GM18519 (cell line): ENCODE measurements at regions not wholly inside any gene's neighbourhood (a gene's known extent, or its start where the extent isn't known, plus 50 kb on each side); places are given as distances from the start of the nearest gene placed in this dataset.
"Not testable (repeated sequence)": the region's sequence is repeated elsewhere in the genome, so short reads cannot be mapped to it uniquely, and the experiment has no call there.

Experiments used
- ATAC-seq: cut with Tn5 transposase; IDR thresholded peaks from one replicate; pipeline ENCODE4 v1.9.1; 2021; ENCODE audit warnings: mild to moderate bottlenecking, moderate library complexity; ENCODE audit not compliant: unreplicated experiment, low FRiP score

- no peak for ATAC-seq
Measured at GRCh38 chr5:60519372-60519771, 180.6 kb downstream of the DEPDC1B start.

DNA sequence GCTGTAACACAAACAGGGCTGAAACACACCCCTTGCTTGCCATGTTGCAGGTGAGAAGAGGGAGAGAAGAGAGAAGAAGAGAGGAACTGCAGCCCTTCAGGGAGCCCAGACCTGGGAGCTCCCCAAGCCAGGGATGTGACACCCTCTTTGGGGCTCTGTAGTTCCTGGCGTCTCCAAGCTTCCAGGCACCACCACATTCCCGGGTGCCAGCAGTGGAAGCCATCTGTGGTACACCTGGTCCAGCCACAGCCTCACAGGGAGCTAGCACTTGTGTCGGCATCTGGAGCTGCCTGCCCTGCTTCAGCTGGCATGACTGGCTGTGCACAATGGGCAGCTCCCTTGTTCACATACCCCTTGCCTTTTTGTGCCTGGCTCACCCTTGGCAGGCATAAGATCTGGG is 182.1 kb downstream of the DEPDC1B start:
- ATAC-seq, result no peak

- ATAC-seq, result no peak
Measured at GRCh38 chr5:60517094-60517694, 182.8 kb downstream of the DEPDC1B start.

GRCh38 chr5:60516688-60517087 is 183.3 kb downstream of the DEPDC1B start:
- ATAC-seq, result no peak

DNA sequence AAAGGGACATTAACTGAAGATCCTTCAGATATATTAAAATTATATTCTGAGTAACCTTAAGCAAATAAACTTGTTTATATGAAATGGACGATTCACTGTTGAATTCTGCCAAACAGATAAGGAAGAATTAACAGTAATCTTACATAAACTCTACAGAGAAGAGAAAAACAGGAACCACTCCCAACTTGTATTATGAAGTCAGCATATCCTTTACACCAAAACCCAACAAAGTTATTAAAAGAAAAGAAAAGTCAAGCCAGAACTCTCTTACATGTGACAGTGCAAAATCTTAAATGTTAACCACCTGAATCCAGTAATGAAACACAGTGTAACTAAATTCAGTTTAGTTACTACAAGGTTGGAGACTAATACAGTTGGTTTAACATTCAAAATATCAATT is 185.8 kb downstream of the DEPDC1B start:
- peak; percentile 44 for ATAC-seq

DNA sequence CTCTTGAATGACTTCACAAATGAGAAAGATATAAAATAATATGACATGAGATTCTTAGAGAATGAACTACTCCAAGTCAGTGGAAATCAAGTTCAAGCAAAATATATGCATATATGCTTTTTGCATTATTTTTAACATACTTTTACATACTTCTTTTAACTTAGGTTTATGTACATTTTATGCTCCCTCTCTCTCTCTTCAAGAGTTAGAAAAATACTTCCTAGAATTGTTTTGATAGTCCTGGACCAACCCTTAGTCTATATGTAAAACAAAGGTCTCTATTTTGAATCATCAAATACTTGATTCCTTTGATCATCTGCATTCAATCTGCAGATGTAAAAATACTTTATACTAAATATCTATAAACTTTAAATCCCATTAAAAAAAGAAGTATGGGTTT is 187.8 kb downstream of the DEPDC1B start:
- ATAC-seq, result no peak

DNA sequence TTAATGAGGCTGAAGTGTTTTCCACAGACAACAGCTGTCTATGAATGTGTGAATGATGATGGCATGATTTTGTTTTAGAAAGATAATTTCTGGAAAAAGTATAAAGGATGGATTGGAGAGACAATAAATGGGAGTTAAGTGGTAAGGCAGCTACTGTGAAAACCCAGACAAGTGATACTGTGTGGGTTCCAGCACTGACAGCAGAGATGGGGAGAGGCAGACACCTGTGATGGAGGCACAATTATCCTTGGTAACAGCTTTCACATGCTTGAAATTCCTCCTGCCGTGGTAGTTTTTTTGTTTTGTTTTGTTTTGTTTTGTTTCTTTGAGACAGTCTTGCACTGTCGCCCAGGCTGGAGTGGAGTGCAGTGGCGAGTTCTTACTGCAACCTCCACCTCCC is 189.3 kb downstream of the DEPDC1B start:
- ATAC-seq, result no peak

DNA sequence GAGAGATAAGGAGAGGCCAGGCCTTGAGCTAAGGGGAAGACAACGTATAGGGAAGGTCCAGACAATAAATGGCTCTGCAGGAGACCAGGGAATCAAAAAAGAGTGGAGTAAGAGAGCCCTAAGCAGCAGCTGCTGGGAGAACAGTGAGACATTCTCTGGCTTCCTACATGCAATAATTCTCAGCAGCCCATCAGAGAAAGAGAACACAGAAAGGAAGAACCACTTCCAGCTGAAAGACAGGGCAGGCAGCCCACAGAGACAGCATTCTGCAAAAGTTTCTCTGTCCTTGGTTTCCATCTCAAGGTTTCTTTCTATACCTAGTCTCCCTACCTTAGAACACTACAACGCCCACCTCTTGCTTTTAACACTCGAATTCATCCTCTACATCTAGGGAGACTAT is 189.9 kb downstream of the DEPDC1B start:
- no peak for ATAC-seq

DNA sequence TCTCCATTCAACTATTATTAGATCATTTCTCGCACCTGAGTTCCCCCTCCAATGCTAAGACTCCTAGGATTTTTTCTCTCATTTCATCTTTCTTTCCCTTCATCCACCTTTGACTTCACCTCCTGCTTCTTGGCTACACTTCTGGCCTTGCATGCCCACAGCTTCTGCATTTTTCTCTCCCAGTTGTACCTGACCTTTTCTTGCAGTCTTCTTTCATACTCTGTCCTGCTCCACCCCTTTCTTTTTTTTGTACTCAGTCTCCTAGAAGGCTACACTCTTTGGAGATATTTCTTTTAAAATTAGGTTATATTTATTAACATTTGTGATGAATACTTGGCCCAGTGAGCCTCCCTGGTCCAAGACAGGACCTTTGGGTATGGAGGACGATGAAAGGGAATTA is 190.4 kb downstream of the DEPDC1B start:
- ATAC-seq, result no peak

DNA sequence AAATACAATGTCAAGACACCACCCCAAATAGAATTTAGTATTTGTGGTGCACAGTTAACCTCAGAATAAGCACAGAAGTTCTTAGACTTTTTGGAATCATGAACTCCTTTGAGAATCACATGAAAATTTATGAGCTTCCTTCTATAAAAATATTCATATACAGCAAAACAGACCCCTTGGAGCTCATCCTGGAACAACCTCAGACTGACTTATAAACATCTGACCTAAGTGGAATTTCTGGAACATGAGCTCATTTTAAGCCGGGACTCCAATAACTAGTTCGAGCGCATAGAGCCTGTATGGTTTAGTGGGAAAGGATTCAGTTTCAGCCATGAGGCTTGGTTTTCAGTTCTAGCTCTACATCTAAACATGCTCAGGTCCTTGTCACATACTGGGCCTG is 192.3 kb downstream of the DEPDC1B start:
- no peak for ATAC-seq

DNA sequence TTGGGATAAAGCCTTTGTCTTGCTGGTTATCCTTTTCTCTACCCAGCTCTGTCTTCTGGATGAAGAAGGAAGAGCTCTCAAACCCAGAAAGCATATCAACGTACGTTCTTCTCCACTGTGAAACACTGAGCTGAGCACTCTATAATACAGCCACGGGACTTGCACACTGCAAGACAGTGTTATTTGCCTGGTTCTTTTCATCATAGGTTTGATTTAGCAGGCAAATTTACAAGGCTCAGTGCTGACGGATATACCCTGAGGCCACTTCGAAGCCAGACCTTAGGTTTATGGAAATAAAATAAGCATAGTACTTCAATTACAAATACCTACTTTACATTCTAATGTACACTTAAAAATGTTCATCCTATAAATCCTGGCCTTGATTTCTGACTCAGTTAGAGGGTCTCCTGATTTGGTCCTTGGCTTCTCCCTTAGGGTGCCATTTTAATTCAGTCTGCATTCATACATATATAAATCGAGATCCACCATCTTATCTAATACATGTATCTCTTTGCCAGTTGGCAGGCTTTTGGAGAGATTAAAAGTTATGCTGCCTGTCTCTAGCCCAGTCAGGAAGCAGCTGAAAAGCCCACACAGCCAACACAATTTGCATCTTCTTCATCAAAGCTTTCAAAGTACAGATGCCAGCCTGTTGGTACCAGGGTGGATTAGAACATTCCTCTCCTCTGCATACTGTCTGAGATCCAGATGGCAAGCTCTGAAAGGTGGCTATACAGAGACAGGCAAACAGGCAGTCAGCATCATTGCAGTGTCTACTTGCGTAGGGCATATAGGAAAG is 194.4 kb downstream of the DEPDC1B start:
- ATAC-seq, result no peak

GRCh38 chr5:60504342-60504741 is 195.6 kb downstream of the DEPDC1B start:
- ATAC-seq, result peak; percentile 77

GRCh38 chr5:60503771-60504170 is 196.2 kb downstream of the DEPDC1B start:
- peak; percentile 81 for ATAC-seq

DNA sequence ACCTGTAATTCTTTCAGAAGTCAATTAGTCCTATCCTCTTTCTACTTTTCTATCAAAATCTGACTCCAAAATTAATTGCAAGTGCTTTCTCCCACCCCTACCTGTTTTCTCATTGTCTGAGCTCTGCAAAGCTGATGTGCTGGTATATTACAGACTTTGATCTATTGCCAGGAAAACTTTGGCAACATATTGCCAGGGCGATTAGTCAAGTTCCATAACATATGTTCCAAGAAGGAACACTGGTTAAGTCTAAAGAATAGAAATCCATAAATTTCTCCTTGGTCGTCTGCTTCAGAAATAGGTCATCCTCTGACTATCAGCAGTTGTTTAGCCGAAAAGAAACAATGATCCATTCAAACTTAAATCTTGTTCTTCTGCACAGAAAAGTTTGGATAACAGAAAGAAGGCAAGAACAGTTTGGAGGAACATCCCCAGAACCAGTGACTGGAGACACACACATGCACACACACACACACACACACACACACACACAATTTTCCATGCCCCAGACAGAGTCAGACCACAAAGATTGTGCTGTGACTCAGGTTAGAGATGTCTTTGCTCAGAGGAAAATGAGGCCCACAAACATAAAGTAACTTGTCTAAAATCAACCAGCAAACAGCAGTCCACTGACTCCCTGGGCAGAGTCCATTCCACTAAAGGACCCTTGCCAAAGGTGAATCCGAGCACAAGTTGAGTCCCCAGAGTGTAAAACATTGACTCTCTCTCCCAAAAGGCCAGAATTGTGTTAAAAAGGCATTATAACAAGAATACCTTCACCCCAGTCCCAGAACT is 202.1 kb downstream of the DEPDC1B start:
- ATAC-seq, result no peak

DNA sequence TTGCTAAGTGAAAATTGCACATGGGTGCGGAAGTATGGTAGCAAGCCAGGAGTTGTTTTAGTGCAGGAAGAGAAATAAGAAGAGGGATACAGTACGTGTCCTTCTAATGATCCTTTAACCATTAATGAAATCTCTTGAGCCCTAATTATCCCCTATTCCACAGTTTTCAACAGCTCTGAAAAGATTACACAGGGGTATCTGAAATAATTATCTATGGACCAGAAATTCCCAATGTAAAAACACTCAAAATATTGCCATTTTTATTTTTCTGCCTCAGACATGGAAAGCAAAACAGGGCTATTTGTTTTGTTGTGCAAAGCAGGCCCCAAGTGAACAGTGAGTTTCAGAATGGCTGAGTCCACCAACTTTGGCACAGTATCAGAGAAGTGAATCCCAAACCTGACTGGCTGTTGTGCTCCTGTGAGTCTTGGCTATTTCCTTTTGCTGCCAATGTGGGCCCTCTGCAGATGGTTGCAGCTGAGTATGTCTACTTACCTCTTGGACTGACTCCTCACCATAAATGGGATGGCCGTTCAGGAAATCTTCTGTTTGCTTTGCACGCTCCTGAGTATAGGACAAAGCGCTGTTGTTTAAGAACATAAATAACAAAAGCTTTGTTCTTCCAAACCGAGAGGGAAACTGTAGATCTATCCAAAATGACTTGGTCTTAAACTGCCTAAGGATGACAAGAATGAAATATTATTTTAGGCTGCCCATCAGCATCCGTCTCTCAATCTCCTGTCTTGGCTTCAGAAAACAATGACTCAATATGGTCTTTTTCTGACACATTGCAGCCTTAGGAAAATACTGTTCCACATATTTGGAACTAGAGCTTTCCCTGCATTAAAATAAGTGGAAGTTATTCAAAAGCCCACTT is 204.1 kb downstream of the DEPDC1B start:
- no peak for ATAC-seq

- no peak for ATAC-seq
Measured at GRCh38 chr5:60494635-60495034, 205.3 kb downstream of the DEPDC1B start.

GRCh38 chr5:60494144-60494543 is 205.8 kb downstream of the DEPDC1B start:
- ATAC-seq, result no peak

DNA sequence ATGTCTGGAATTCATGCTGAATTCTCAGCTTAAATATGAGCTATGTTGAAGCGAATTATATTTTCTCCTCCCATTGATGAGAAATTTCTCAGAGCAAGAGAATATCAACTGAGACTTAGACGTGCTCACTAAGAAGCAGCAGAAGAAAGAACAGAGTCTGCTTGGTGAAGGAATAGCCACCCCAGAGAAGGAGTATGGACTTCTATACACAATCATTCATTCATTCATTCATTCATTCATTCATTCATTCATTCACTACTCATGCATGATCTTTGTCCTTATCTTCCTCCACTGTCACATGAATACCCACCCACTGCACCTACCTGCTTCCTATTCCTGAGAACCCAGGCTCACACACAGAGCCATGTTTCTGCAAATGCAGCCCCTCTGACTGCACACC is 206.6 kb downstream of the DEPDC1B start:
- no peak for ATAC-seq

DNA sequence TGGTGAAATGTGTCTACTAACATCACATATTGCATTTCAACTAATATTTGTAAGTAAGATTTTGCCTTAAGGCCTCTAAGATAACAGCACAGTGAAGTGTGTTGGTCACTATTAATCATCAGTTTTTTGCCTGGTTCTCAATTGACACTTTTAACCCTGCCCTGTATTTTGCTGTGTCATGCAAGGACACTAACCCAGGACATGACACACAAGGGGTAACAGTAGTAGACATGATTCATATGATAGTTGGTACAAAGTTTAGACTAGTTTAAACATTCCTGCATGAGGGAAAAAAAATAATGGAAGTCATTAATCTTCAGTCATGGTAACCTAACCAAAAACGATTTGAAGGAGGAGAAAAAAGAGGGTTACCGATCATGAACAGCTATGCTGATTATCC is 207.0 kb downstream of the DEPDC1B start:
- no peak for ATAC-seq

DNA sequence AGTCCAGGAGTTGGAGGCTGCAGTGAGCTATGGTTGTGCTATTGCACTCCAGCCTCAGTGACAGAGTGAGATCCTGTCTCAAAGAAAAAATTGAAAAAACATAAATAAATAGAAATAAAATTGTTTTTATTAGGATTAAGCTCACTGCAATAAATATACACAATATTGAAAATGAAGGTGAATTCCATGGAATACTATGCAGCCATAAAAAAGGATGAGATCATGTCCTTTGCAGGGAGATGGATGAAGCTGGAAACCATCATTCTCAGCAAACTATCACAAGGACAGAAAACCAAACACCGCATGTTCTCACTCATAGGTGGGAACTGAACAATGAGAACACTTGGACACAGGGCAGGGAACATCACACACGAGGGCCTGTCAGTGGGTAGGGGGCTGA is 207.6 kb downstream of the DEPDC1B start:
- not testable (repeated sequence) for ATAC-seq
